RWPE2 (cell line): ENCODE measurements at regions not wholly inside any gene's neighbourhood (a gene's known extent, or its start where the extent isn't known, plus 50 kb on each side); places are given as distances from the start of the nearest gene placed in this dataset.

Source experiments
- ATAC-seq: fragments of 200-7000 bp; cut with Tn5 transposase; 3 replicates; pipeline ENCODE4 v1.9.1; 2021; ENCODE audit warnings: low read depth
- DNase-seq: peaks from one replicate; pipeline ENCODE4 v3.0.0-alpha.2; 2020; ENCODE audit warnings: low spot score
- H3K27ac ChIP-seq: fragments of 450-650 bp; 2 replicates; pipeline ENCODE4 v1.5.1; 2017; ENCODE audit warnings: mild to moderate bottlenecking; ENCODE audit not compliant: poor library complexity, severe bottlenecking
- H3K27me3 ChIP-seq: fragments of 250-450 bp; sonication (Bioruptor Pico); 2 replicates; pipeline ENCODE4 v1.5.1; 2021; ENCODE audit warnings: mild to moderate bottlenecking, moderate library complexity; ENCODE audit not compliant: insufficient read depth, poor library complexity, severe bottlenecking
- H3K36me3 ChIP-seq: fragments of 250-450 bp; sonication (Bioruptor Pico); 2 replicates; pipeline ENCODE4 v1.5.1; 2020; ENCODE audit warnings: low read depth, mild to moderate bottlenecking, moderate library complexity
- H3K4me1 ChIP-seq: fragments of 250-450 bp; sonication (Bioruptor Pico); 2 replicates; pipeline ENCODE4 v1.5.1; 2021; ENCODE audit warnings: mild to moderate bottlenecking, moderate library complexity; ENCODE audit not compliant: insufficient read depth, poor library complexity, severe bottlenecking
- H3K4me3 ChIP-seq: fragments of 250-450 bp; sonication (Bioruptor Pico); 2 replicates; pipeline ENCODE4 v1.5.1; 2021; ENCODE audit warnings: mild to moderate bottlenecking, moderate library complexity; ENCODE audit not compliant: severe bottlenecking
- H3K9me3 ChIP-seq: fragments of 250-450 bp; sonication (Bioruptor Pico); 2 replicates; pipeline ENCODE4 v1.5.1; 2021; ENCODE audit warnings: mild to moderate bottlenecking, moderate library complexity; ENCODE audit not compliant: severe bottlenecking
- CTCF ChIP-seq: fragments of 450-650 bp; IDR thresholded peaks from one replicate; pipeline ENCODE4 v1.5.1; 2017; ENCODE audit warnings: mild to moderate bottlenecking, moderate library complexity; ENCODE audit not compliant: poor library complexity, severe bottlenecking

- H3K9me3 ChIP-seq = no peaks in the 10 kb centered on the region
- no peak overlapping the region for H3K27ac ChIP-seq
- ATAC-seq = no peak
- no peak overlapping the region for H3K4me3 ChIP-seq
- no peak for TF ChIP-seq CTCF
- no peaks in the 10 kb centered on the region for H3K36me3 ChIP-seq
- no peaks in the 10 kb centered on the region for H3K4me1 ChIP-seq
- DNase-seq = no peak
- H3K27me3 ChIP-seq = no peaks in the 10 kb centered on the region
Observed at GRCh38 chr7:13578294-13578693, 411.2 kb downstream of the ETV1 start.

GRCh38 chr7:13581097-13581496 is 408.4 kb downstream of the ETV1 start:
- Histone ChIP-seq H3K36me3 (no peaks in the 10 kb centered on the region), H3K9me3 (no peaks in the 10 kb centered on the region), H3K27me3 (no peaks in the 10 kb centered on the region), H3K4me3 (no peak overlapping the region), H3K4me1 (no peaks in the 10 kb centered on the region), H3K27ac (no peak overlapping the region)
- DNase-seq (no peak), ATAC-seq (no peak)
- no peak for TF ChIP-seq CTCF

GRCh38 chr7:13593854-13594253 is 395.6 kb downstream of the ETV1 start:
- H3K27ac ChIP-seq = no peak overlapping the region
- H3K4me3 ChIP-seq = no peak overlapping the region
- no peaks in the 10 kb centered on the region for H3K36me3 ChIP-seq
- no peak for TF ChIP-seq CTCF
- no peaks in the 10 kb centered on the region for H3K27me3 ChIP-seq
- DNase-seq (no peak), ATAC-seq (no peak)
- peaks cover 2% of the 10 kb centered on the region for H3K9me3 ChIP-seq
- no peaks in the 10 kb centered on the region for H3K4me1 ChIP-seq

GRCh38 chr7:13602036-13602435 is 387.4 kb downstream of the ETV1 start:
- no peak overlapping the region for H3K27ac ChIP-seq
- H3K36me3 ChIP-seq = no peaks in the 10 kb centered on the region
- H3K9me3 ChIP-seq = no peaks in the 10 kb centered on the region
- no peaks in the 10 kb centered on the region for H3K4me1 ChIP-seq
- DNase-seq = no peak
- no peak overlapping the region for H3K4me3 ChIP-seq
- H3K27me3 ChIP-seq = no peaks in the 10 kb centered on the region
- no peak for ATAC-seq
- TF ChIP-seq CTCF = no peak

GRCh38 chr7:13603016-13603415 is 386.4 kb downstream of the ETV1 start:
- Histone ChIP-seq H3K27ac (no peak overlapping the region), H3K36me3 (no peaks in the 10 kb centered on the region), H3K4me1 (no peaks in the 10 kb centered on the region), H3K4me3 (no peak overlapping the region), H3K9me3 (no peaks in the 10 kb centered on the region), H3K27me3 (no peaks in the 10 kb centered on the region)
- no peak for TF ChIP-seq CTCF
- ATAC-seq (no peak), DNase-seq (no peak)
